GM21526 (cell line): ENCODE measurements at regions not wholly inside any gene's neighbourhood (a gene's known extent, or its start where the extent isn't known, plus 50 kb on each side); places are given as distances from the start of the nearest gene placed in this dataset.

Experiments used
- ATAC-seq: cut with Tn5 transposase; IDR thresholded peaks from one replicate; pipeline ENCODE4 v1.9.1; 2021; ENCODE audit warnings: moderate library complexity; ENCODE audit not compliant: unreplicated experiment, low FRiP score

GRCh38 chr6:129778793-129779192 is 68.8 kb upstream of the ARHGAP18 start:
- ATAC-seq, result no peak

DNA sequence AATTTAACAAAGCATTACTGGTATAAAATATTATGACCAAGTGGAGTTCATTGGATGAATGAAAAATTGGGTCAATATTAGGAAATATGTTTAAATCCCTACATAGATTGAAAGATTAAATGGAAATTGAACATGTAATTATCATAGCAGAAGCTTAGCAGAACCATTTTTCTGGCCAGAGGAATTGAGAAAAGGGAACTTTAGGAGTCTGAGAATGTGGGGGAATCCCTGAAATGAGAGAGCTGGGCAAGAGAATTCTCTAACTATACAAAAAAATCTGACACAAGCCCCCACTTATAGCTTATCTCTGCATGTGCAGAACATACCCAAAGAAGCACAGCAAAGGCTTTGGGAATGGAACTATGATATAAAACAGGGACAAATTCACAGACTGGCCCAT is 67.4 kb upstream of the ARHGAP18 start:
- ATAC-seq, result no peak

DNA sequence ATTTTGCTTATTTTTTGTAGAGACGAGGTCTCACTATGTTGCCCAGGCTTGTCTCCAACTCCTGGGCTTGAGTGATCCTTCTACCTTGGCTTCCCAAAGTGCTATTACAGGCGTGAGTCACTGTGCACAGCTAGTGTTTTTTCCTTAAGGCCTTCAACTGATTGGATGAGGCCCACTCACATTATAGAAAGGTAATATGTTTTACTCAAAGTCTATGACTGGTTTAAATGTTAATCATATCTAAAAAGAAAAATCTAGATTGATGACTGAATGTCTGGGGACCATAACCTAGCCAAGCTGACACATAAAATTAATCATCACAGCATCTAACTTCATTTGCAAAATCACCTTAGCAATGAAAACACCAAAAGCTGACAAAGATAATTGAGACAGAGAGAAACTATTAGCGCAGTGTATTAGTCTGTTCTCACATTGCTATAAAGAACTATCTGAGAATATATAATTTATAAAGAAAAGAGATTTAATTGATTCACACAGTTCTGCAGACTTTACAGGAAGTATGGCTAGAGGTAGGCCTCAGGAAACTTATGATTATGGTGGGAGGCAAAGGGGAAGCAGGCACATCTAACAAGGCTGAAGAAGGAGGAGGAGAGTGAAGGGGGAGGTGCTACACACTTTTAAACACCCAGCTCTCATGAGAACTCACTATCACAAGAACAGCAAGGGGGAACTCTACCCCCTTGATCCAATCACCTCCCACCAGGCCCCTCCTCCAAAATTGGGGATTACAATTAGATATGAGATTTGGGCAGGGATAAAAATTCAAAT is 66.8 kb upstream of the ARHGAP18 start:
- no peak for ATAC-seq

- ATAC-seq, result peak; percentile 68
Observed at GRCh38 chr6:129774697-129775447, 64.9 kb upstream of the ARHGAP18 start.

DNA sequence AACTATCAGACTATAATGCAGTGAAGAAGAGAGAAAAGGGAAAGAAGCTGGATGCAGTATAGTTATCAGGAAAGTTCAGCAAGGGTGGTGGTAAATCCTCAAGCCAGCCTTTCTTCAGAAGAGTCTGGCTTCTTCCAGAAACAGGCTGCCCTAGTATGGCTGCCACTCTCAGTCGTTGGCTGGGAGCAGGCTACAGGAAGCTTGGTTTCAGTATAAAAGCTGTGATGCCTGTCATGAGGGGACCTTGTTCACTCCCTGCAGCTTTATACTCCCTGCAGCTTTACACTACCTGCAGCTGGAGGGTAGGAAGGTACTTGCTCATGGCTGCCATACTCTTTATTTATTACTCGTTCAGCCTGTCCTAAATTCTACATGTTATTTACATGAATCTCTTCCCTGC is 63.3 kb upstream of the ARHGAP18 start:
- no peak for ATAC-seq

GRCh38 chr6:129771678-129772077 is 61.7 kb upstream of the ARHGAP18 start:
- ATAC-seq, result no peak

DNA sequence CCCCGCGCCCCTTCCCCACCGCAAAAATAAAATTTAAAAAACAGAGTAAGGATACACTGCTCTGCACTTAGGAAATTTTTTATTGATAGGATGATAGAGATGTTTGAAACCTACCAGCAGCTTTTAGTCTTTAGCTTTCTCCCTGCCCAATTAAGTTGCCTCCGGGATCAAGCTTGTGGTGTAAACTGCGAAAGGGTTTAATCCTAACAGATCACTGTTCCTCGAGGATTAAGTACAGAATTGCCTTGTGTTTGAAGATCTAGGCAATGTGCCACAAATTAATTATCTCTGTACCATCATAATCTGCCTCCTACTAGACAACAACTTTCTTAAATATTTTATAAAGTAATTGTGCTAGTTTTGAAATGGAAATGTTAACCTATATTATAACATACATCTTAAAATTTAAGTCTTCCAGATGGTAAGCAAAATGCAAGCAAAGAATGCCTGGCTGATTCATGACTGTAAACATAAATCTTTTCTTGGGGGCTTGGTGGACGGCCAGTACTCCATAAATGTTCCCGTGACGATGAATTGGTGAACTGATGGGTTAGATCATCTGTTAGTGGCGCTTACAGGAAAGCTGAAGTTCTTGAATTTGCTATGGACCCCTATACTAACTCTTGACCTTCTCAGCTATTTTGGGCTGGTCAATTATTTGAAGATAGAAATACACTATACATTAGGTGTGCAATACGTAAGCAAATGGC is 58.0 kb upstream of the ARHGAP18 start:
- ATAC-seq, result no peak

- ATAC-seq, result peak; percentile 82
Observed at GRCh38 chr6:129766959-129767728, 57.2 kb upstream of the ARHGAP18 start.

DNA sequence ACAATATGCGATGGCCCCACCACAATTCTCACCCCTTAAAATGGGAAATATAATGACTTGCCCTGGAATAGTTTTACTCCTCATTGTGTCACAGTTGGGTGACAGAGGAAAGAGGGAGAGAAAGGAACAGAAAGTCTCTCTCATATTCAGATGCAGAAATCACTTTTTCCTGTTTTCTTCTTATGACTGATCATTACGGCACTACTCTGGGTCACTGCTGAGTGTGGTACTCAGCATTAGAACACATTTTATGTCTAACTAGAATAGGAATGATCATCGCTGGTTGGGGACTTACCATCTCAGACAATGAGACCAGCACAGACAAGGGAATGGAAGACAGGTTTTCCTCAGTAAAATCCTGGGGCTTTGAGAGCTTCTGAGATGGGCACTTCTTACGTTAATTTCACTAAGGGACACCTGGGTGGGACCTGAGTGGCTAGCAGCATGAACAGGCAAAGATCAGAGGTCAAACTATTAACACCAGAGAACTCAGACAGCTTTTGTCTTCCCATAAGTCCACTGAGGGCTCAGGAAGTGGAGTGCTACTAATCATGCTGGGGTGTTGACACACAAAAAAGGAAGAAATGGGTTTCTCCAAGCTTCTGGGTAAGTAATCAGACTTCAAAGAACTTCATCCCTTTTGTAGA is 54.9 kb upstream of the ARHGAP18 start:
- no peak for ATAC-seq

- ATAC-seq, result no peak
Observed at GRCh38 chr6:129759796-129760605, 50.0 kb upstream of the ARHGAP18 start.
